Peyer's patch (tissue), 4 donors: ENCODE measurements at regions not wholly inside any gene's neighbourhood (a gene's known extent, or its start where the extent isn't known, plus 50 kb on each side); places are given as distances from the start of the nearest gene placed in this dataset.

Experiments used
- CTCF ChIP-seq, 6 experiments: fragments of 450-650 bp in 4 of 6; fragments of 200-600 bp in 2 of 6; sonication (generic) in 1 of 6; IDR thresholded peaks; one replicate each; pipeline ENCODE4 v1.5.1; 2017 to 2019; ENCODE audit warnings: antibody characterized with exemption in 6 of 6, mild to moderate bottlenecking in 3 of 6, moderate library complexity in 1 of 6
- POLR2A ChIP-seq, 2 donors: fragments of 450-650 bp; IDR thresholded peaks; one replicate each; pipeline ENCODE4 v1.5.1; 2017; ENCODE audit warnings: antibody characterized with exemption in 2 of 2, mild to moderate bottlenecking in 2 of 2, moderate library complexity in 2 of 2

DNA sequence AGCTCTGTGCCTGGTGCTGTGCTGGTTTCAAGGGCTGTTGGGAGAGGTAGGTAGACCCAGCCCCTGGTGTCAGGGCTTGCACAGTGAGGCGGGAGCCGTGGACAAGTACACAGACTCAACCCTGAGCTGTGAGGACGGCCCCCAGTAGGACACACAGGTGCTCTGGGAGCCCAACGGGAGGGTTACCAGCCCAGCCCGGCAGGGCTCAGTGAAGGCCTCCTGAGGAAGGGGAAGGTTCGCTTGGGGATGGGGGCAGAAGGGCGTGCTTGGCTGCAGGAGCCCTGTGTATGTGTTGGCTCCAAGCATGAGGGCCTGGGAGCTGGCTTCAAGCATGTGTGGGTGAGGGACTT, 58.9 kb downstream of the SLC25A47 start:
- TF ChIP-seq CTCF (IDR thresholded peaks at IDR 0.05) = no peak
- no peak for TF ChIP-seq POLR2A (IDR thresholded peaks at IDR 0.05)
